IPS DF 4.7 (cell line): ENCODE measurements at regions not wholly inside any gene's neighbourhood (a gene's known extent, or its start where the extent isn't known, plus 50 kb on each side); places are given as distances from the start of the nearest gene placed in this dataset.

ENCODE experiments used
- DNase-seq: peaks from one replicate; pipeline ENCODE4 v3.0.0-alpha.2; 2013; ENCODE audit warnings: low spot score; ENCODE audit errors: extremely low read depth

DNA sequence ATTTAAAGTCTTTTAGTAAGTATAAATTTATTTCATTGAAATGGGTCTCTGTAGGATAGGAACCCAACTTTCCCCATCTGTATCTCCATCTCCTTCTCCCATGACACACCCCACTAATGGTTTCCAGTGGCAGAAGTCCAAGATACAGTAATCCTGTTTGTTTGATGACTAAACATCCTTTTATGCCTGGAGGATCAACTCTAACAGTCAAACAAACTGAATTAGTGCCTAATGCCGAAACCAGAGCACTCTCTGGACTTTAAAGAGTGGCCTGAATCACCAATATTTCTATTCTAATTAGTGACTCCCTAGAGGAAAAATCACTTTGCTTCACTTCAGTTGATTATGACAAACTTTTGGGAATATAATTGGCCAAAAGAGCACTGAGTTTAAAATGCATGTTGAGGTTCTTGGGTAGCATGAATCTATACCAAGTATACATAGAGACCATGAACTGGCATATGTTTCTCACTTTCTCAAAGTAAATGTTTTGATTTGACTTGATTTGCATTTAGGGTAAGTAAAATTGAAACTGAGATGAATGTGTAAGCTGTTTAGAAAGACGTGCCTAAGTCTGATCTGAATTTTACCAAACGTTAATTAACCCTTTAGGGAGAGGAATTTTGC, 776.4 kb upstream of the NRSN1 start:
- DNase-seq: no peak

- DNase-seq: no peak
These were observed 775.1 kb upstream of the NRSN1 start for GRCh38 chr6:23350752-23351453.

DNA sequence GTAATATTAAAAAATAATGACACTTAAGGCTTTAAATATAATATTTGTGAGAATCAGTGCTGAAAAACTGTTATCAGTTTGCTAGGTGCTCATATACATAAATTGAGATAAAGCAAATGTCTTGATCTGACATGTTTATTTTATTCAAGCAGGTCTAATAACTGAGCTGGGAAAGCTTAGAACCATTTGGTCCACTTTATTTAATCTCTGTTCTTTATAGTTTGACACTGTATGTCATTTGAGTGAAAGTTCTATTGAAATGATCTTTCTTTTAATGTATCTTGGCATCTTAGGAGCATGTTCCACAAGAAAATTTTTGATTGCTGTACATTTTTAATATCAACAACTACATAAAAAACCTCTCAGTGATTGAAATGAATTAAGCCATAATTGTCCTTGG, 772.0 kb upstream of the NRSN1 start:
- DNase-seq: no peak

- no peak for DNase-seq
These were observed 768.7 kb upstream of the NRSN1 start for GRCh38 chr6:23357185-23357766.

- DNase-seq: no peak
These were observed 760.3 kb upstream of the NRSN1 start for GRCh38 chr6:23365732-23366131.

DNA sequence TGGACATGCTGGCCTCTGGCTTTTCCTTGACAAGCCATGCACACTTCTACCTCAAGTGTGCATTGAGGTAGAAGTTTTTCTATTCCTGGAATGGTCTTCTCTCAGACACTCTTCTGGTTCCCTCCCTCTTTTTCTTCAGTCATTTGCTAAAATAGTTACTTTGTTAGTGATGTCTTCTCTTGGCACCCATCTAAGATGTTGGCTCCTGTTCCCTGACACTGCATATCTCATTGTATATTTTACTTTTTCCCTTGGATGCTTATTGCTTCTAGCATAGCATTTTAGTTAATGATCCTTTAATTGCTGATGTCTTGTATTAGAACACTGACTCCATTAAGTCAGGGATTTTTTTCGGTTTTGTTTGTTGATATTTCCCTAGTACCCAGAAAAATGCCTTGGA, 758.7 kb upstream of the NRSN1 start:
- DNase-seq: no peak

GRCh38 chr6:23368557-23368956, 757.5 kb upstream of the NRSN1 start:
- DNase-seq: no peak

- no peak for DNase-seq
These were observed 756.0 kb upstream of the NRSN1 start for GRCh38 chr6:23370051-23370450.

DNA sequence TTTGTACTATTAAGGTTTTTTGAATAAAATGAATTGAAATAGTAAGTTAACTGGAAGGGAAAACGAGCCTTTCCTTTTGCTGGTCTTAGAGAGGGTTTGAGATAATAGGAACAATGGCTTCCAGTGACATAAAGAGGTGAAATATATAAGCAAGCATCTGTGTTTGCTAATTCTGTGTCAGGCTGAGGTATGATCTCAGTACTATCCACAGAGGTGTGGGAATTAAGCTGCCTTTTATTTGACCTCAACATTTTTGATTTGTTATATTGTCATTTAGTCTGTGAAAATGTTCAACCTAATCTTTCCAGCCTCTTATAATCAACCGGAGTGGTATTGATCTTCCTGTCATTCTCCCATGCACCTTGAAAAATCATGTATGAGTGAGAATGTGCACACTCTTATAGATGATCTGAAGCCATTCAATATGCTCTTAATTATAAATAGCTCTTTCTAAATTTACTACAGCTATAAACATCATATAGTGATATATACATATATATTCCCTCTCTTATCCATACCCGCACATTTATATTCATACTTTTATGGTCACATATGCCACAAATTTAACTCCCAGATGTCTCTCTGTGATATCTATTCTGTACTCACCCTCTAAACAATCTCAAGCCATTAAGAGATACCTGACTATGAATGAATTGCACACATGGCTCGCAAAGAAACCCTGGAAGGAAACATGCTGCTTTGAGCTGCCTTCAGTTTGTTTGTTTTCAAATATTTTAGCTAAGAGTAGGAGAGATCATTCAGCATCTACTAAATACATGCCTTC, 754.7 kb upstream of the NRSN1 start:
- DNase-seq: no peak

- no peak for DNase-seq
These were observed 748.2 kb upstream of the NRSN1 start for GRCh38 chr6:23377830-23378229.

DNA sequence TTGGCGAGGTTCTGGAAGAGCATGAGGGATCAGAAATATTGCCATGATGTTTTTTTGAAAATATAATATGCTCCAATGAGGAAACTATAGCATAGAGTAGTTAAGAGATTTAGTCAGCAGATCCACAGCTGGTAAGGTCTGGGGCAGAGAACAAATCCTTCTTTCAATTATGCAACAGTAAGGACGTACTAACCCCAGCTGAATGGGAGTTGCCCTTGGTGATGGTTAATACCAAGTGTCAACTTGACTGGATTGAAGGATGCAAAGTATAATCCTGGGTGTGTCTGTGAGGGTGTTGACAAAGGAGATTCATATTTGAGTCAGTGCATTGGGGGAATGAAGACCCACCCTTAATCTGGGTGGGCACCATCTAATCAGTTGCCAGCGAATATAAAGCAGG, 745.5 kb upstream of the NRSN1 start:
- DNase-seq: no peak

DNA sequence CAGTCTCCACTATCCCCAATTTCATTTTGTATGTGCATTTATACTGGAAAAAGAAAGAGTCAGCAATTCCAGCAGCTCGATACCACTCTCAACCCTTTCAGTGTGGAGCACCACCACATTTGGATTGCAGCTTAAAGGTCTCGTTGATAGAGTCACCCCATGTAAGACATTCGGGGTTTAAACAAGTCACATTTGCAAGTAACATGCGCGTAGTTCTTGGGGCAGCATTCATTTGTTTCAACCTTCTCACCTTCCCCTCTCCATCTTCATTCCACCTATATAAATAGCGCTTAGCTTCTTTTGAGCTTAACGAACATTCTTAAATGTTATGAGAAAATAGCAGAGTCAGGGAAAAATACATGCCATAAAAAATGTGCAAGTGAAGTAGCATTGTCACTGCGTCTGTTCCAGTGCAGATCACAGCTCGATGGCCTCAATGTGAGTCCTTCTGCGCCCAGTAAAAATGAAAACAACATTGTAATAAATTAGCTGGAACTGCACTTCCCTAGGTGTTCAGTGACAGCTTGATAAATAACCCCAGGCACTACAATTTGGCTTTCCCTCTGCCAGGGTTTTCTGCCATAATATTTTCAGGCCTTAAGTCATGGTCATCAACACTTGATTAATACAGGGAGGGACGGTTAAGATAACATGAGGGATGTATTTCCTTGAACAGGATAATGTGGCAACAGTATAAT, 737.8 kb upstream of the NRSN1 start:
- no peak for DNase-seq

DNA sequence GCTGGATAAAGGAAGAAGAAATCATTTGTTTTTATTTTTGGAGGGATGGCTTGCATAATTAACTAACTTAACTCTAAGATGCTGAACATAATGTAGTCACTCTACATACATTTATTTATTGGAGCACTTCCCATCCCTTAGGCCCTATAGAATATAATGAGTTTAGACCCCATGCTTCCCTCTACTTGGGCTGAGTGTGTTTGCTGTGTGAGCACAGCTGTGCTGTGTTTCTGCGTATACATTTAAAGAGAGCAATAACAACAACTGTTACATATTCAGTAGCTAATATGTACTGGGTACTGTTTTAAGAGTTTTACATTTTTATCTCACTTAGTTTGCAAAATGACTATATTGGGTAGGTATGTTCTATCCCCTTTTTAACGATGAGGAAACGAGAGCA, 736.6 kb upstream of the NRSN1 start:
- no peak for DNase-seq

- DNase-seq: no peak
These were observed 735.8 kb upstream of the NRSN1 start for GRCh38 chr6:23390221-23390620.

DNA sequence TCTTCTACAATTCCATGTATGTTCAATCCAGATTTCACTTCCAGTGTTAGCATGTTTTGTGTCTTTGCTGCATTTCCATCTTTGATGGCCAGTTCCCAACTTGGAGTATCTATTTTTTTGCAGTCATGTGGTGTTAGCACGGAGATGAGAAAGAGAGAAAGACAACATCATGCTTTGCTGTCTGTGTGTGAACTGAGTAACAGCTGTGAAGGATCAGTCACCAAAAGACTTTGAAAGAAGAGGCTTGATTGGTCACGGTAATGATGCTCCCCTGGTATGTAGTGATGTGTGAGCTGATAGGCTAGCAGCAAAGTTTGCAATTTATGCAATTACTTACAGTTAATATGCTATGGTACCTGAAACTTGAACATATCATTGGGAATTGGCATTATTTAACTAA, 731.3 kb upstream of the NRSN1 start:
- no peak for DNase-seq

- DNase-seq: no peak
These were observed 730.6 kb upstream of the NRSN1 start for GRCh38 chr6:23395381-23395780.

DNA sequence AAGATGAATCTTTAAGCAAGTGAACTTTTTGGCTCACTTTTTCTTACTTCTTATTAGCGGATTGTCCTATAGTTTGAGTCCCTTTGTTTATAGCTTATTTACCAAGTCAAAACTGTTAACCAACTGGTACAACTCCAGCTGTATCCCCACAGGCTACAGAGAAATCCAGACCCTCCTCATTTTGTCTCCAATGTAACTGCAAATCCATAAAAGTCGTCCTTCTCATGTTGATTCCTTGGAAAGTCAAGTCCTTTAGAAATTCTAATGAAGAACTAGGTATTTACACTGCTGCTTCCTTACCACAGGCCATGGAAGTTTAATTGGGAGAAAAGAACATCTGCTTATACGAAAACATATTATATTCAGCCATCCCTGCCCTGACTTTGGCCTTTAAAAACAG, 729.1 kb upstream of the NRSN1 start:
- no peak for DNase-seq

DNA sequence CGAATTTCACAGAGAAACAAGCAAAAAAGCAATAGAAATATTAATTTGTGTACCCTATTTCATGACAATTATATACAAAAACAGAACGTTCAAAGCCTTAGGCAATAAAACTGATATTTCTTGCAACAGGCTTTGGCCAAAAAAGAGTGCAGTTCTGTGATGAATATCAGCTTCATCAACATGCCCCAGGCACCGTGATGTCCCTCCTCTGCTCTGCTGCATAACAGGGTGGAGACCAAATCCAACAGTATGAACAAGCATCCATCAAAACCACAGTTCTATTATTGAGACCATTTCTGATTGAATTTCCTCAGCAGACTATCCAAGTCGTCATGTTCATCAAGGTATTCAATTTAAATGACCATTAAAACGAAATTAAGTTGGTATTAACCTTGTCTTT, 722.6 kb upstream of the NRSN1 start:
- DNase-seq: no peak

- DNase-seq: no peak
These were observed 716.5 kb upstream of the NRSN1 start for GRCh38 chr6:23409531-23409930.

DNA sequence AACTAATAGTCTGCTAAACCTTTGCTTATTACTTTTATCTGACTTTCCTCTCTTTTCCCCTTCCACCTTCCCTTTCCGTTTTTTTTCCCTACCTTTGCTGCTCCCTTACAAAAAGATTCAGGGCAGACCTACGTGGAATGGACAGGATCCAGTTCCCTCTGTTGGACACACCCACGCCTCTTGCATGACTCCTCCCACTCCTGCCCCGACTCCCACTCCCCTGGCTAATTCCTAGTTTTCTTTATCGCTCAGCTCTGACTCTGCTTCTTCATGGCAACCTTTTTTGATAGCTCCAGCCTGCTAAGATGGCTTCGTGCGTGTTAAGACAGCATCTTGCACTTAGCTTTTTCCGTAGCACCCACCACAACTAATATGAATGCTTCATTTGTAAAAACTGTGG, 715.6 kb upstream of the NRSN1 start:
- no peak for DNase-seq

- no peak for DNase-seq
These were observed 713.2 kb upstream of the NRSN1 start for GRCh38 chr6:23412770-23413169.
